ENCODE measurements at regions not wholly inside any gene's neighbourhood (a gene's known extent, or its start where the extent isn't known, plus 50 kb on each side); places are given as distances from the start of the nearest gene placed in this dataset.

DNA sequence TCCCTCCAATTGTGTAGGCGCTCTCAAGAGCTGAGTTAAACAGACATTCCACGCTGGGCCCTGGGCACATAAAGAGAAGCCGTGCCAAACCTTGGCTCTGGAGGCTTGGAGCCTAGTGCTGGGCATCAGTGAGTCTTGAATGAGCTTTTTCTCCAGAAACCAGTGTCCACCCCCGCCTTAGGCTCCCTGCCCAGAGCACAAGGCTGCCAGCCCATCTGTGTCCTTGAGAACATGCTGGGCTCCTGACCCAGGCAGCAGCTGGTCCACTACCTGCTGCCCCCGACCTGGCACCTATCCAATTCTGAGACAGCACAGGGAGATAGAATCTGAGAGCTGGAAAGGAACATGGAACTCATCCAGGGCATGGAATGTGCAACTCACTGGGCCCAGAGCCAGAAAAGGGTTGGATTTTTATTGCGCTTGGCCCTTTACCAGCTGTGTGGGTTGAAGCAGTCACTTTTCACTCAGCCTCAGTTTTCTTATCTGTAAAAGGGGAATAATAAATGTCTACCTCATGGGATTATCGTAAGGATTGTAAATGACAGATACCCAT, 92.4 kb upstream of the CPLX2 start (continued):
- no peak for TF ChIP-seq POU6F1 (CRISPR knock-in tag; IDR thresholded peaks at IDR 0.05; ENCODE audit: borderline replicate concordance, low read depth)
- no peak for TF ChIP-seq PPARA (CRISPR knock-in tag; IDR thresholded peaks at IDR 0.05; ENCODE audit: borderline replicate concordance)
- TF ChIP-seq, protein P1, sequence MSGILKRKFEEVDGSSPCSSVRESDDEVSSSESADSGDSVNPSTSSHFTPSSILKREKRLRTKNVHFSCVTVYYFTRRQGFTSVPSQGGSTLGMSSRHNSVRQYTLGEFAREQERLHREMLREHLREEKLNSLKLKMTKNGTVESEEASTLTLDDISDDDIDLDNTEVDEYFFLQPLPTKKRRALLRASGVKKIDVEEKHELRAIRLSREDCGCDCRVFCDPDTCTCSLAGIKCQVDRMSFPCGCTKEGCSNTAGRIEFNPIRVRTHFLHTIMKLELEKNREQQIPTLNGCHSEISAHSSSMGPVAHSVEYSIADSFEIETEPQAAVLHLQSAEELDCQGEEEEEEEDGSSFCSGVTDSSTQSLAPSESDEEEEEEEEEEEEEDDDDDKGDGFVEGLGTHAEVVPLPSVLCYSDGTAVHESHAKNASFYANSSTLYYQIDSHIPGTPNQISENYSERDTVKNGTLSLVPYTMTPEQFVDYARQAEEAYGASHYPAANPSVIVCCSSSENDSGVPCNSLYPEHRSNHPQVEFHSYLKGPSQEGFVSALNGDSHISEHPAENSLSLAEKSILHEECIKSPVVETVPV (CRISPR knock-in tag; IDR thresholded peaks at IDR 0.05): no peak
- TF ChIP-seq SNAI2 (CRISPR knock-in tag; IDR thresholded peaks at IDR 0.05): 0 out of 2 replicates have a peak, but pooled peaks have one; percentile 38
- TF ChIP-seq, protein P2, sequence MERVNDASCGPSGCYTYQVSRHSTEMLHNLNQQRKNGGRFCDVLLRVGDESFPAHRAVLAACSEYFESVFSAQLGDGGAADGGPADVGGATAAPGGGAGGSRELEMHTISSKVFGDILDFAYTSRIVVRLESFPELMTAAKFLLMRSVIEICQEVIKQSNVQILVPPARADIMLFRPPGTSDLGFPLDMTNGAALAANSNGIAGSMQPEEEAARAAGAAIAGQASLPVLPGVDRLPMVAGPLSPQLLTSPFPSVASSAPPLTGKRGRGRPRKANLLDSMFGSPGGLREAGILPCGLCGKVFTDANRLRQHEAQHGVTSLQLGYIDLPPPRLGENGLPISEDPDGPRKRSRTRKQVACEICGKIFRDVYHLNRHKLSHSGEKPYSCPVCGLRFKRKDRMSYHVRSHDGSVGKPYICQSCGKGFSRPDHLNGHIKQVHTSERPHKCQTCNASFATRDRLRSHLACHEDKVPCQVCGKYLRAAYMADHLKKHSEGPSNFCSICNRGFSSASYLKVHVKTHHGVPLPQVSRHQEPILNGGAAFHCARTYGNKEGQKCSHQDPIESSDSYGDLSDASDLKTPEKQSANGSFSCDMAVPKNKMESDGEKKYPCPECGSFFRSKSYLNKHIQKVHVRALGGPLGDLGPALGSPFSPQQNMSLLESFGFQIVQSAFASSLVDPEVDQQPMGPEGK (CRISPR knock-in tag; IDR thresholded peaks at IDR 0.05; ENCODE audit: borderline replicate concordance): no peak
- TF ChIP-seq ZNF8 (CRISPR knock-in tag; IDR thresholded peaks at IDR 0.05): no peak
- TF ChIP-seq, protein P3, sequence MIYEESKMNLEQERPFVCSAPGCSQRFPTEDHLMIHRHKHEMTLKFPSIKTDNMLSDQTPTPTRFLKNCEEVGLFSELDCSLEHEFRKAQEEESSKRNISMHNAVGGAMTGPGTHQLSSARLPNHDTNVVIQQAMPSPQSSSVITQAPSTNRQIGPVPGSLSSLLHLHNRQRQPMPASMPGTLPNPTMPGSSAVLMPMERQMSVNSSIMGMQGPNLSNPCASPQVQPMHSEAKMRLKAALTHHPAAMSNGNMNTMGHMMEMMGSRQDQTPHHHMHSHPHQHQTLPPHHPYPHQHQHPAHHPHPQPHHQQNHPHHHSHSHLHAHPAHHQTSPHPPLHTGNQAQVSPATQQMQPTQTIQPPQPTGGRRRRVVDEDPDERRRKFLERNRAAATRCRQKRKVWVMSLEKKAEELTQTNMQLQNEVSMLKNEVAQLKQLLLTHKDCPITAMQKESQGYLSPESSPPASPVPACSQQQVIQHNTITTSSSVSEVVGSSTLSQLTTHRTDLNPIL (CRISPR knock-in tag; IDR thresholded peaks at IDR 0.05; ENCODE audit: low read depth): no peak
- TF ChIP-seq TCF4 (CRISPR knock-in tag; IDR thresholded peaks at IDR 0.05; ENCODE audit: borderline replicate concordance): peak; percentile 70; the same call in 1 of the 2 replicates

DNA sequence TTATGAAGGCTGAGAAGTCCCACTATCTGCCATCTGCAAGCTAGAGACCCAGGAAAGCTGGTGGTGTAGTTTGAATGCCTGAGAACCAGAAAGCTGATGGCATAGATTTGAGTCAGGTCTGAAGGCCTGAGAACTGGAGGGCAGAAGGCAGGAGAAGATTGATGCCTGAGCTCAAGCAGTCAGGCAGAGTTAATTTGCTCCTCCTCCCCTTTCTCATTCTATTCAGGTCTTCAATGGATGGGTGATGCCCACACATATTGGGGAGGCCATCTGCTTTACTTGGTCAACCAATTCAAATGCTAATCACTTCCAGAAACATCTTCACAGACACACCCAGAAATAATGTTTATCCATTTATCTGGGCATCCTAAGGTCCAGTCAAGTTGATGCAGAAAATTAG, 87.6 kb upstream of the CPLX2 start:
- no peak for ATAC-seq
- TF ChIP-seq, protein P2 (CRISPR knock-in tag; IDR thresholded peaks at IDR 0.05; ENCODE audit: borderline replicate concordance): no peak
- no peak for TF ChIP-seq TOX (CRISPR knock-in tag; IDR thresholded peaks at IDR 0.05; ENCODE audit: borderline replicate concordance)
- no peak for TF ChIP-seq ZNF8 (CRISPR knock-in tag; IDR thresholded peaks at IDR 0.05)
- no peak for TF ChIP-seq POU6F1 (CRISPR knock-in tag; IDR thresholded peaks at IDR 0.05; ENCODE audit: borderline replicate concordance, low read depth)
- TF ChIP-seq PPARA (CRISPR knock-in tag; IDR thresholded peaks at IDR 0.05; ENCODE audit: borderline replicate concordance): no peak
- TF ChIP-seq TCF4 (CRISPR knock-in tag; IDR thresholded peaks at IDR 0.05; ENCODE audit: borderline replicate concordance): no peak
- no peak for TF ChIP-seq ARNTL (CRISPR knock-in tag; IDR thresholded peaks at IDR 0.05; ENCODE audit: borderline replicate concordance, low read depth)
- no peak for TF ChIP-seq SNAI2 (CRISPR knock-in tag; IDR thresholded peaks at IDR 0.05)
- no peak for TF ChIP-seq OSR1 (CRISPR knock-in tag; IDR thresholded peaks at IDR 0.05)
- TF ChIP-seq, protein P1 (CRISPR knock-in tag; IDR thresholded peaks at IDR 0.05): no peak
- no peak for TF ChIP-seq CSDC2 (CRISPR knock-in tag; IDR thresholded peaks at IDR 0.05)
- TF ChIP-seq ZNF565 (CRISPR knock-in tag; conservative IDR thresholded peaks at IDR 0.05; ENCODE audit: low read depth): no peak
- TF ChIP-seq, protein P3 (CRISPR knock-in tag; IDR thresholded peaks at IDR 0.05; ENCODE audit: low read depth): no peak
- no peak for TF ChIP-seq GLIS3 (CRISPR knock-in tag; IDR thresholded peaks at IDR 0.05)
- TF ChIP-seq ISL1 (CRISPR knock-in tag; IDR thresholded peaks at IDR 0.05): no peak
- no peak for TF ChIP-seq ZC3H10 (CRISPR knock-in tag; IDR thresholded peaks at IDR 0.05)
- TF ChIP-seq ESRRG (CRISPR knock-in tag; IDR thresholded peaks at IDR 0.05): no peak
- no peak for TF ChIP-seq RARB (CRISPR knock-in tag; IDR thresholded peaks at IDR 0.05)
